ENCODE measurements at regions not wholly inside any gene's neighbourhood (a gene's known extent, or its start where the extent isn't known, plus 50 kb on each side); places are given as distances from the start of the nearest gene placed in this dataset.

DNA sequence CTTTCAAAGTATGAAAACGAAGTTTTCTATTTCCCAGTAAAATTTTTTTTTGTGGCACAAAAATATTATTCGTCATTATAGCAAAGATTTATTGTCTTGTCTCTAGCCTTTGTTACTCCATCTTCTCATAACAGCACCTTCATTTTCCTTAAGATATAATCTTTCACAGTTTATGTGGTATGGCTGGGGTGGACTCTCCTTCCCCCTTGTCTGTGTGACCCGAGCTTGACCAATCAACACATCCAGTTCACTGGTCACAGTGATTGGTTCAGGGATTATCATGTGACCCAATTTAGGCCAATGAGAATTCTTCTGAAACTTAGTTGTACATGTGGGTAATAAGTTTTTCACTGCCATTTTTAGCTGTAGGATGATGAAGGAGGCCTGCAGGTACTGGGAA, 71.2 kb upstream of the DCBLD2 start:
- no peak for DNase-seq (ENCODE audit: low read depth)
- TF ChIP-seq, protein P1, sequence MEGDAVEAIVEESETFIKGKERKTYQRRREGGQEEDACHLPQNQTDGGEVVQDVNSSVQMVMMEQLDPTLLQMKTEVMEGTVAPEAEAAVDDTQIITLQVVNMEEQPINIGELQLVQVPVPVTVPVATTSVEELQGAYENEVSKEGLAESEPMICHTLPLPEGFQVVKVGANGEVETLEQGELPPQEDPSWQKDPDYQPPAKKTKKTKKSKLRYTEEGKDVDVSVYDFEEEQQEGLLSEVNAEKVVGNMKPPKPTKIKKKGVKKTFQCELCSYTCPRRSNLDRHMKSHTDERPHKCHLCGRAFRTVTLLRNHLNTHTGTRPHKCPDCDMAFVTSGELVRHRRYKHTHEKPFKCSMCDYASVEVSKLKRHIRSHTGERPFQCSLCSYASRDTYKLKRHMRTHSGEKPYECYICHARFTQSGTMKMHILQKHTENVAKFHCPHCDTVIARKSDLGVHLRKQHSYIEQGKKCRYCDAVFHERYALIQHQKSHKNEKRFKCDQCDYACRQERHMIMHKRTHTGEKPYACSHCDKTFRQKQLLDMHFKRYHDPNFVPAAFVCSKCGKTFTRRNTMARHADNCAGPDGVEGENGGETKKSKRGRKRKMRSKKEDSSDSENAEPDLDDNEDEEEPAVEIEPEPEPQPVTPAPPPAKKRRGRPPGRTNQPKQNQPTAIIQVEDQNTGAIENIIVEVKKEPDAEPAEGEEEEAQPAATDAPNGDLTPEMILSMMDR (IDR thresholded peaks at IDR 0.05; ENCODE audit: control insufficient read depth, insufficient read depth, low read depth, low read length, missing control alignments): no peak
- H3K4me3 ChIP-seq (ENCODE audit: control insufficient read depth, low read depth, low read length): no peak overlapping the region

DNA sequence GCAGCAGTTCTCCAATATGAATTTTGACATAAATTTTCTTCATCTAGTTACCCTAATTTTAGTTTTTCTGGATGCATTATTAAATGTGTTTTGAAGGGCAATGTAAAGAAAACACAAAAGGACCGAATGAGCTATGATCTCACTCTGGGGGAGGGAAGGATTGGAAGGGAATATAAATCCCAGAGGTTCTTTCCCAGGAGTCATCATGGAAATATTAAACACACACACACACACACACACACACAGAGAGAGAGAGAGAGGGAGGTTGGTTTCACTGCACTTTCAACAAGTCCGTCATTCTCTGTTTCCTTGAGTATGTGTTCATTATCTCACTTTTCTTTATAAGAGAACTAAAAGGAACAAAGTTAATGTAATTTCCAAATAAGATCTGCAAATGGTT, 70.7 kb upstream of the DCBLD2 start:
- TF ChIP-seq, protein P1 (IDR thresholded peaks at IDR 0.05; ENCODE audit: control insufficient read depth, insufficient read depth, low read depth, low read length, missing control alignments): no peak
- DNase-seq (ENCODE audit: low read depth): peak; percentile 91
- H3K4me3 ChIP-seq (ENCODE audit: control insufficient read depth, low read depth, low read length): no peak overlapping the region

DNA sequence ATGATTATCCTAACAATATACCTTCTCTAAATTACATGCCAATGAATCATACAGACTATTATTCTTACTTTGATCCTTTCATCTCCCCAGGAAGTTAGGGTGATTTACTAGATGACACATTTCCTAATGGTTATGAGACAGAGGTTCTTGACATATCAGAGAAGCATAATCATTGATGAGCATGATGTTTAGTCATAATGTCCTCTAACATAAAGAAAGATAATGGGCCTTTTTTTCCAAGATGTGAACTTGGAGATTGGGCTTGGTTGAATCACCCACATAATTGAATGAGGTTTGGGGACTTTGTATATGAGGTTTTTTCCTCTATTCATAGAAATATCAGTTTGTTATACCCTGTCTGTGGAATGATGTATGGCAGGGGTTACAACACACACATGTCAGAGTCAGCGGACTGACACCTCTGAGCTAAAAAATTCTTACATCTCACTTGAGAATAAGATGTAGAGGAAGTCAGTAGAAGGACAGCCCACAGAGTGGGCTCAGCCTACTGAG, 69.7 kb upstream of the DCBLD2 start:
- no peak overlapping the region for H3K4me3 ChIP-seq (ENCODE audit: control insufficient read depth, low read depth, low read length)
- TF ChIP-seq, protein P1 (IDR thresholded peaks at IDR 0.05; ENCODE audit: control insufficient read depth, insufficient read depth, low read depth, low read length, missing control alignments): no peak
- no peak for DNase-seq (ENCODE audit: low read depth)

- H3K4me3 ChIP-seq (ENCODE audit: control insufficient read depth, low read depth, low read length): no peak overlapping the region
- TF ChIP-seq, protein P1 (IDR thresholded peaks at IDR 0.05; ENCODE audit: control insufficient read depth, insufficient read depth, low read depth, low read length, missing control alignments): no peak
- DNase-seq (ENCODE audit: low read depth): no peak
These were observed 67.8 kb upstream of the DCBLD2 start for GRCh38 chr3:98969295-98969694.

GRCh38 chr3:98968824-98969223, 67.3 kb upstream of the DCBLD2 start:
- TF ChIP-seq, protein P1 (IDR thresholded peaks at IDR 0.05; ENCODE audit: control insufficient read depth, insufficient read depth, low read depth, low read length, missing control alignments): no peak
- no peak for DNase-seq (ENCODE audit: low read depth)
- H3K4me3 ChIP-seq (ENCODE audit: control insufficient read depth, low read depth, low read length): no peak overlapping the region

DNA sequence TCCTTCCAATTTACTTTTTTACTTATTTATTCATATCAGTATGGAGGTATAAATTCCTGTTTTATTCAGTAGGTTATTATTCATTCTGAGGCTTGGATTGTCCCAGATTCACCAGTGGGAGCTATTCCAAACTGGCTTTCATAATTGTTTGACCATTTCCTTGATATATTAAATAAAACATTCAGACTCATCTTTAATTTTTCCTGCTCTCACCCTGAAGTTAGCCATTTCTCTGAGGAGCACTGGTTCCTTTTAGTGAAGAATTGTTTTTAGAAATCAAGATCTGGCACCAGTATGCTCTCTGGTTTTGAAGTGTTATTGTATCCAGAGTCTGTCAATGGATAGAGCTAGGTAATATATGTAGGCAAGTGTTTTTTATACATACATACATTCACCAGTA, 66.9 kb upstream of the DCBLD2 start:
- H3K4me3 ChIP-seq (ENCODE audit: control insufficient read depth, low read depth, low read length): no peak overlapping the region
- TF ChIP-seq, protein P1 (IDR thresholded peaks at IDR 0.05; ENCODE audit: control insufficient read depth, insufficient read depth, low read depth, low read length, missing control alignments): no peak
- no peak for DNase-seq (ENCODE audit: low read depth)

GRCh38 chr3:98967758-98968157, 66.3 kb upstream of the DCBLD2 start:
- DNase-seq (ENCODE audit: low read depth): no peak
- H3K4me3 ChIP-seq (ENCODE audit: control insufficient read depth, low read depth, low read length): no peak overlapping the region
- TF ChIP-seq, protein P1 (IDR thresholded peaks at IDR 0.05; ENCODE audit: control insufficient read depth, insufficient read depth, low read depth, low read length, missing control alignments): no peak

All from AG09309 (cell line).